ENCODE measurements at regions not wholly inside any gene's neighbourhood (a gene's known extent, or its start where the extent isn't known, plus 50 kb on each side); places are given as distances from the start of the nearest gene placed in this dataset.

GRCh38 chr7:50226145-50226544 lies 78.4 kb upstream of the IKZF1 start:
- DNase-seq (ENCODE audit: low read depth) = no peak
- TF ChIP-seq, protein P1, sequence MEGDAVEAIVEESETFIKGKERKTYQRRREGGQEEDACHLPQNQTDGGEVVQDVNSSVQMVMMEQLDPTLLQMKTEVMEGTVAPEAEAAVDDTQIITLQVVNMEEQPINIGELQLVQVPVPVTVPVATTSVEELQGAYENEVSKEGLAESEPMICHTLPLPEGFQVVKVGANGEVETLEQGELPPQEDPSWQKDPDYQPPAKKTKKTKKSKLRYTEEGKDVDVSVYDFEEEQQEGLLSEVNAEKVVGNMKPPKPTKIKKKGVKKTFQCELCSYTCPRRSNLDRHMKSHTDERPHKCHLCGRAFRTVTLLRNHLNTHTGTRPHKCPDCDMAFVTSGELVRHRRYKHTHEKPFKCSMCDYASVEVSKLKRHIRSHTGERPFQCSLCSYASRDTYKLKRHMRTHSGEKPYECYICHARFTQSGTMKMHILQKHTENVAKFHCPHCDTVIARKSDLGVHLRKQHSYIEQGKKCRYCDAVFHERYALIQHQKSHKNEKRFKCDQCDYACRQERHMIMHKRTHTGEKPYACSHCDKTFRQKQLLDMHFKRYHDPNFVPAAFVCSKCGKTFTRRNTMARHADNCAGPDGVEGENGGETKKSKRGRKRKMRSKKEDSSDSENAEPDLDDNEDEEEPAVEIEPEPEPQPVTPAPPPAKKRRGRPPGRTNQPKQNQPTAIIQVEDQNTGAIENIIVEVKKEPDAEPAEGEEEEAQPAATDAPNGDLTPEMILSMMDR (conservative IDR thresholded peaks at IDR 0.05; ENCODE audit: low read depth, low read length) = no peak
- H3K4me3 ChIP-seq (ENCODE audit: low read depth, low read length) = no peak overlapping the region

GRCh38 chr7:50221433-50221832 lies 83.1 kb upstream of the IKZF1 start:
- DNase-seq (ENCODE audit: low read depth) = no peak
- TF ChIP-seq, protein P1 (conservative IDR thresholded peaks at IDR 0.05; ENCODE audit: low read depth, low read length) = no peak
- no peak overlapping the region for H3K4me3 ChIP-seq (ENCODE audit: low read depth, low read length)

DNA sequence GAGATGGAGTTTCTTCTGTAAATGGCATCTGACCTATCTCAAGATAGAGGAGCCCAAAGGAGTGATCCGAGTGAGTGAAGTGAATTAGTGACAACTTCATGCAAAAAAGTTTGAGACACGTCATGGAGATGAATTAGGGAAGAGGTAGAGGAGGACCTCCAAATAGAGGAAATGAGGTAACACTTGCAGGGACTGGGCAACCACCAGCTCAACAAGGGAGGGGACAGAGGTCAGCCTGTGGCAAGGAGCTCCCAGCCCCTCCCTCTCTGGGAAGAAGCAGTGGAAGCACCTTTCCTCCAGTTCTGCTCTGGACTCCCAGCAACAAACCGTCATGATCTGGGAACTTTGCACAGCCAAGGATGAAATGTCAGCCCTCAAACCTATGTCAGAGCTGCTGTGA lies 83.5 kb upstream of the IKZF1 start:
- no peak for DNase-seq (ENCODE audit: low read depth)
- TF ChIP-seq, protein P1 (conservative IDR thresholded peaks at IDR 0.05; ENCODE audit: low read depth, low read length) = no peak
- no peak overlapping the region for H3K4me3 ChIP-seq (ENCODE audit: low read depth, low read length)

GRCh38 chr7:50220273-50220672 lies 84.2 kb upstream of the IKZF1 start:
- no peak overlapping the region for H3K4me3 ChIP-seq (ENCODE audit: low read depth, low read length)
- TF ChIP-seq, protein P1 (conservative IDR thresholded peaks at IDR 0.05; ENCODE audit: low read depth, low read length) = no peak
- no peak for DNase-seq (ENCODE audit: low read depth)

DNA sequence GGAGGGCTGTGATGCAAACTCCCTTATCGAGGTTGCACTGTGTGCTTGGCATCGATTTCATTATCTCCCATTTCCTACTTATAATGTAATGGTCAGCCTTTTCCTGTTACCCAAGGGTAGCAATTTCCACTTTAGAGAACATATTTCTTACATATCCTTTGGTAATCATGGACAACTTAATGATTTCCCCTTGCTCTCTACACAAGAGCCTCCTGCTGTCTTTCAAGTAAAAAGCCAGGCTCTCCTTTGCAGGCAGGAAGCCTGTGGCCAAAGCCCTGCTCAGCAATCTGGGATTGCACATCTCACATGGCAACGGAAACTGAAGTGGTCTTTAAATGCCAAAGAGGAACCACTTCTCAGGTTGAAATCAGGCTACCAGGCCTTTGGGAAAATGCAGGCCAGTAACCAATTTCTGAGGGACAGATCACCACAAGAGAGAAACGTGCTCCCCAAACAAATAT lies 86.7 kb upstream of the IKZF1 start:
- TF ChIP-seq, protein P1 (conservative IDR thresholded peaks at IDR 0.05; ENCODE audit: low read depth, low read length) = no peak
- no peak overlapping the region for H3K4me3 ChIP-seq (ENCODE audit: low read depth, low read length)
- no peak for DNase-seq (ENCODE audit: low read depth)

DNA sequence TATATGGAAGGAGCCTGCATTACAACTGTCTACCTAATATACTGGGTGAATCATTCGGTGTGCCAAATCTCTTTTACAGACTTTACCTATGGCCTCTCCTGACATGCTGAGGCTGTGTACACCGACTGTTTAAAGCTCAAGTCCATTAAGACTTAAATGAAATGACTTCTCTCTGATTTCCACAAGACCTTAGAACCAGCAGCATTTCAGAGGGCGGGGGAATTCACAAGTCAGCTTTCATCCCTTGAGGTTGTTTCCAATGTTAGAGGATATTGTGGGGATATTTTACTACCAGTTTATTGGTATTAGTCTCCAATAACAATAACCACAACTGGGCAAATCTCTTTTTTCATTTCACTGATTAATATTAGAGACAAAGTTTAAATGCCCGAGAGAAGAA lies 87.1 kb upstream of the IKZF1 start:
- DNase-seq (ENCODE audit: low read depth) = no peak
- no peak overlapping the region for H3K4me3 ChIP-seq (ENCODE audit: low read depth, low read length)
- TF ChIP-seq, protein P1 (conservative IDR thresholded peaks at IDR 0.05; ENCODE audit: low read depth, low read length) = no peak

GRCh38 chr7:50216626-50217025 lies 87.9 kb upstream of the IKZF1 start:
- DNase-seq (ENCODE audit: low read depth) = no peak
- TF ChIP-seq, protein P1 (conservative IDR thresholded peaks at IDR 0.05; ENCODE audit: low read depth, low read length) = no peak
- no peak overlapping the region for H3K4me3 ChIP-seq (ENCODE audit: low read depth, low read length)
